ENCODE measurements at regions not wholly inside any gene's neighbourhood (a gene's known extent, or its start where the extent isn't known, plus 50 kb on each side); places are given as distances from the start of the nearest gene placed in this dataset.

- Mint-ChIP-seq H3K4me3 (no peak overlapping the region), H3K36me3 (no peaks in the 10 kb centered on the region), H3K27ac (no peak overlapping the region), H3K27me3 (peaks cover 0 to 5% of the 10 kb centered on the region in 2 donors), H3K9me3 (no peaks in the 10 kb centered on the region), H3K4me1 (no peaks in the 10 kb centered on the region)
- Histone ChIP-seq H3K9me3 (no peaks in the 10 kb centered on the region), H3K36me3 (ENCODE audit: control insufficient read depth in 2 of 2, extremely low read depth in 1 of 2, insufficient read depth in 1 of 2, low read length in 1 of 2) (no peaks in the 10 kb centered on the region), H3K27me3 (replicated peaks in 1 of 2; ENCODE audit: control insufficient read depth in 2 of 2, extremely low read depth in 1 of 2, insufficient read depth in 2 of 2, low read length in 1 of 2) (no peaks in the 10 kb centered on the region), H3K27ac (ENCODE audit: low read length) (no peak overlapping the region), H3K4me1 (ENCODE audit: control insufficient read depth in 1 of 2, extremely low read depth in 1 of 2, insufficient read depth in 2 of 2, low read length in 2 of 2) (no peaks in the 10 kb centered on the region), H3K4me3 (ENCODE audit: control insufficient read depth in 1 of 2, extremely low read depth in 1 of 2, low read length in 1 of 2) (no peak overlapping the region)
- no peak for ATAC-seq (replicated peaks in 1 of 4)
- DNase-seq = no peak
- WGBS (ENCODE audit: insufficient coverage) = 100% methylated on average over 2 of the region's 2 CpGs
- ChIA-PET POLR2A (no interaction called here), CTCF (interaction anchor here in 1 of 2 donors (0.6 kb wide), 1 partner anchor 71 kb away, joined by 3 read pairs; no protein-coding TSS in a partner anchor)
These were observed 66.7 kb upstream of the NOCT start for GRCh38 chr4:138948918-138949317.

GRCh38 chr4:138946306-138946705 is 69.3 kb upstream of the NOCT start:
- no peaks in the 10 kb centered on the region for H3K4me1 Mint-ChIP-seq
- H3K27ac Mint-ChIP-seq = no peak overlapping the region
- Histone ChIP-seq H3K27ac (ENCODE audit: low read length) (no peak overlapping the region), H3K9me3 (no peaks in the 10 kb centered on the region), H3K4me3 (ENCODE audit: control insufficient read depth in 1 of 2, extremely low read depth in 1 of 2, low read length in 1 of 2) (no peak overlapping the region), H3K4me1 (ENCODE audit: control insufficient read depth in 1 of 2, extremely low read depth in 1 of 2, insufficient read depth in 2 of 2, low read length in 2 of 2) (no peaks in the 10 kb centered on the region), H3K27me3 (replicated peaks in 1 of 2; ENCODE audit: control insufficient read depth in 2 of 2, extremely low read depth in 1 of 2, insufficient read depth in 2 of 2, low read length in 1 of 2) (no peaks in the 10 kb centered on the region), H3K36me3 (ENCODE audit: control insufficient read depth in 2 of 2, extremely low read depth in 1 of 2, insufficient read depth in 1 of 2, low read length in 1 of 2) (no peaks in the 10 kb centered on the region)
- WGBS (ENCODE audit: insufficient coverage) = no CpG with 5 or more reads among the region's 1 CpG
- CTCF ChIA-PET = interaction anchor here in 1 of 2 donors (0.5 kb wide), 1 partner anchor 11 kb away, joined by 3 read pairs; no protein-coding TSS in a partner anchor
- ATAC-seq (replicated peaks in 1 of 4) (no peak), DNase-seq (no peak)
- no peaks in the 10 kb centered on the region for H3K9me3 Mint-ChIP-seq
- no peak overlapping the region for H3K4me3 Mint-ChIP-seq
- no peaks in the 10 kb centered on the region for H3K36me3 Mint-ChIP-seq
- POLR2A ChIA-PET = no interaction called here
- peaks cover 0 to 1% of the 10 kb centered on the region in 2 donors for H3K27me3 Mint-ChIP-seq

DNA sequence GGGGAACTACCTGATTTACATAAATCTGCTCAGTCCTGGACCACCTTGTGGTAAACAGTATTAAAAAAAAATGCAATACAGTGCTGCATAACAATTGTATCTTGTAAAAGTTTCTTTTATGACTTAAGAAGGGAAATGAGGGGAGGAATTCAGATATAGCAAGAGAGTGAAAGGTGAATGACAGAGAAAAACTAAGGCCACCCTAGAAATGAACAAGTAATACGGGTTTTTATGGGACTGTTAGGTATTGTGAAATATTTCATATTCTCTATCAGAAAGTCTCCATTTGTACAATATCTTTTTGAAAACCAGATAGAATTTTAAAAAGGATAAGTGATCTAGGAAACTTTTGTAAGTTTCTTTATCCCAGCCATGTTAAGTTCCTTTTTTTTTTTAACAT is 69.7 kb upstream of the NOCT start:
- H3K27me3 Mint-ChIP-seq = peaks cover 0 to 1% of the 10 kb centered on the region in 2 donors
- Histone ChIP-seq H3K36me3 (ENCODE audit: control insufficient read depth in 2 of 2, extremely low read depth in 1 of 2, insufficient read depth in 1 of 2, low read length in 1 of 2) (no peaks in the 10 kb centered on the region), H3K27ac (ENCODE audit: low read length) (no peak overlapping the region), H3K4me1 (ENCODE audit: control insufficient read depth in 1 of 2, extremely low read depth in 1 of 2, insufficient read depth in 2 of 2, low read length in 2 of 2) (no peaks in the 10 kb centered on the region), H3K27me3 (replicated peaks in 1 of 2; ENCODE audit: control insufficient read depth in 2 of 2, extremely low read depth in 1 of 2, insufficient read depth in 2 of 2, low read length in 1 of 2) (no peaks in the 10 kb centered on the region), H3K4me3 (ENCODE audit: control insufficient read depth in 1 of 2, extremely low read depth in 1 of 2, low read length in 1 of 2) (no peak overlapping the region), H3K9me3 (no peaks in the 10 kb centered on the region)
- ATAC-seq (replicated peaks in 1 of 4) (no peak), DNase-seq (no peak)
- no CpG with 5 or more reads among the region's 1 CpG for WGBS (ENCODE audit: insufficient coverage)
- H3K36me3 Mint-ChIP-seq = no peaks in the 10 kb centered on the region
- H3K27ac Mint-ChIP-seq = no peak overlapping the region
- H3K4me1 Mint-ChIP-seq = no peaks in the 10 kb centered on the region
- no peaks in the 10 kb centered on the region for H3K9me3 Mint-ChIP-seq
- POLR2A ChIA-PET = no interaction called here
- CTCF ChIA-PET = no interaction called here
- H3K4me3 Mint-ChIP-seq = no peak overlapping the region

DNA sequence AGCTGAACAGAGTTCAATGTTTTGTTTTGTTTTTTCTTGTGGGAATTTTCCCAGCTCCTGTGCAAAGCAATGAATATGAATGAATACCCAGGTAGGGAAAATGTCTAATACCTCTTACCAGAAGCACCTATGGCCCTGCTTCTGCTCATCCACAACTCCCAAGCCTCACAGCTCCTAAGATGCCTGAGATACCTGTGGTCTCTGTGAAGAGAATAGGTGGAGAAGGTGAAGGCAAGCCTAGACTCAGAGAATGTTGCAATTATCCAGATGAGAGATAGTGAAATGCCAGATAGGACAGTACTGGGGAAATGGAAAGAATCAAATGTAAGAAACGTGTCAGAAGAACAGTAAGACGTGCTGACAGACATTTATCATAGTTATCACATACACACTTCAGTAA is 70.2 kb upstream of the NOCT start:
- Histone ChIP-seq H3K27ac (ENCODE audit: low read length) (no peak overlapping the region), H3K36me3 (ENCODE audit: control insufficient read depth in 2 of 2, extremely low read depth in 1 of 2, insufficient read depth in 1 of 2, low read length in 1 of 2) (no peaks in the 10 kb centered on the region), H3K27me3 (replicated peaks in 1 of 2; ENCODE audit: control insufficient read depth in 2 of 2, extremely low read depth in 1 of 2, insufficient read depth in 2 of 2, low read length in 1 of 2) (no peaks in the 10 kb centered on the region), H3K4me1 (ENCODE audit: control insufficient read depth in 1 of 2, extremely low read depth in 1 of 2, insufficient read depth in 2 of 2, low read length in 2 of 2) (no peaks in the 10 kb centered on the region), H3K4me3 (ENCODE audit: control insufficient read depth in 1 of 2, extremely low read depth in 1 of 2, low read length in 1 of 2) (no peak overlapping the region), H3K9me3 (no peaks in the 10 kb centered on the region)
- H3K9me3 Mint-ChIP-seq = no peaks in the 10 kb centered on the region
- H3K4me1 Mint-ChIP-seq = no peaks in the 10 kb centered on the region
- no peak overlapping the region for H3K4me3 Mint-ChIP-seq
- WGBS (ENCODE audit: insufficient coverage) = no CpG with 5 or more reads among the region's 2 CpGs
- no peak for DNase-seq
- ChIA-PET CTCF (no interaction called here), POLR2A (no interaction called here)
- no peak for ATAC-seq (replicated peaks in 1 of 4)
- no peak overlapping the region for H3K27ac Mint-ChIP-seq
- H3K36me3 Mint-ChIP-seq = no peaks in the 10 kb centered on the region
- peaks cover 0 to 1% of the 10 kb centered on the region in 2 donors for H3K27me3 Mint-ChIP-seq

DNA sequence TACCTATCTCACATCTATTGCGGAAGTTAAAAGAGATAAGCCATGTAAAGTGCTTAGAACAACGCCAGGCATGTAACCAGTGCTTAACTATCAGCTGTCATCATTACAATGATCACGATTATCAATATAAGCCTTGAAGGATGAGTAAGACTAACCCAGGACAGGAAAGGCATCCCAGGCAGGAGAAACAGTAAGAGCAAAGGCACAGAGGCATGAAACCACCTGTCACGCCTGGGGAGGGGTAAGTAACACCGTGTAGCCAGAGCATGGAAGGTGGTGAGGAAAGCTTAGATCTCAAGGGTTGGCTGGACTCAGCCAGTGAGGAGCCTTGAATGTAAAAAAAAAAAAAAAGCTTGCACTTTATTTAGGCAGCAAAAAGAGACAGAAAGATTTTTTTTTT is 71.7 kb upstream of the NOCT start:
- H3K27ac ChIP-seq (ENCODE audit: low read length) = no peak overlapping the region
- no peaks in the 10 kb centered on the region for H3K9me3 Mint-ChIP-seq
- POLR2A ChIA-PET = no interaction called here
- no peaks in the 10 kb centered on the region for H3K9me3 ChIP-seq
- H3K27me3 ChIP-seq (replicated peaks in 1 of 2; ENCODE audit: control insufficient read depth in 2 of 2, extremely low read depth in 1 of 2, insufficient read depth in 2 of 2, low read length in 1 of 2) = no peaks in the 10 kb centered on the region
- CTCF ChIA-PET = no interaction called here
- WGBS (ENCODE audit: insufficient coverage) = 100% methylated on average over 1 of the region's 5 CpGs
- no peaks in the 10 kb centered on the region for H3K36me3 ChIP-seq (ENCODE audit: control insufficient read depth in 2 of 2, extremely low read depth in 1 of 2, insufficient read depth in 1 of 2, low read length in 1 of 2)
- no peaks in the 10 kb centered on the region for H3K27me3 Mint-ChIP-seq
- no peaks in the 10 kb centered on the region for H3K36me3 Mint-ChIP-seq
- no peak overlapping the region for H3K4me3 Mint-ChIP-seq
- no peaks in the 10 kb centered on the region for H3K4me1 ChIP-seq (ENCODE audit: control insufficient read depth in 1 of 2, extremely low read depth in 1 of 2, insufficient read depth in 2 of 2, low read length in 2 of 2)
- DNase-seq = no peak
- no peaks in the 10 kb centered on the region for H3K4me1 Mint-ChIP-seq
- H3K4me3 ChIP-seq (ENCODE audit: control insufficient read depth in 1 of 2, extremely low read depth in 1 of 2, low read length in 1 of 2) = no peak overlapping the region
- ATAC-seq (replicated peaks in 1 of 4) = no peak
- H3K27ac Mint-ChIP-seq = no peak overlapping the region

- Mint-ChIP-seq H3K9me3 (no peaks in the 10 kb centered on the region), H3K36me3 (no peaks in the 10 kb centered on the region), H3K4me3 (no peak overlapping the region), H3K27ac (no peak overlapping the region), H3K4me1 (peaks cover 0 to 2% (median 0%) of the 10 kb centered on the region in 3 donors), H3K27me3 (no peaks in the 10 kb centered on the region)
- CTCF ChIA-PET = no interaction called here
- no peaks in the 10 kb centered on the region for H3K9me3 ChIP-seq
- WGBS (ENCODE audit: insufficient coverage) = no CpG with 5 or more reads among the region's 1 CpG
- no peak overlapping the region for H3K27ac ChIP-seq (ENCODE audit: low read length)
- DNase-seq (no peak), ATAC-seq (replicated peaks in 1 of 4) (no peak)
- no peaks in the 10 kb centered on the region for H3K36me3 ChIP-seq (ENCODE audit: control insufficient read depth in 2 of 2, extremely low read depth in 1 of 2, insufficient read depth in 1 of 2, low read length in 1 of 2)
- POLR2A ChIA-PET = no interaction called here
- H3K4me3 ChIP-seq (ENCODE audit: control insufficient read depth in 1 of 2, extremely low read depth in 1 of 2, low read length in 1 of 2) = no peak overlapping the region
- H3K4me1 ChIP-seq (ENCODE audit: control insufficient read depth in 1 of 2, extremely low read depth in 1 of 2, insufficient read depth in 2 of 2, low read length in 2 of 2) = no peaks in the 10 kb centered on the region
- no peaks in the 10 kb centered on the region for H3K27me3 ChIP-seq (replicated peaks in 1 of 2; ENCODE audit: control insufficient read depth in 2 of 2, extremely low read depth in 1 of 2, insufficient read depth in 2 of 2, low read length in 1 of 2)
These were observed 74.5 kb upstream of the NOCT start for GRCh38 chr4:138941037-138941436.

DNA sequence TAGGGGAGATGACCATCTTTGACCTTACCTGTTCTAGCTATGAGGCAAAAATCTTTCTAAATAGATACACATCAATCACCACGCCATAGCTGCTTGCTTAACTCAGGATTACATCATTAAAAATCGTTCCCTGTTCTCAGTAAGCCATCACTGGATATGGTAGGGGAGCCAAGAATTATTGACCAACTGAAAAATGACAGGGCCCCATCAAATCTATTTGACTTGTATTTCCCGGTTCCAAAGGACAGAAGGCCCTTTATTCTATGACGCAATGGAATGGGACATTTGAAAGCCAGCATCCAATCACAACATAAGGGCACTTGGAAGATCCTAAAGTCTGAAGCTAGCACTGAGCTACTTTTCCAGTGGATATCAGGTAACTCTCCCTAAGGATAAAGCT is 75.6 kb upstream of the NOCT start:
- WGBS (ENCODE audit: insufficient coverage) = 100% methylated on average over 1 of the region's 4 CpGs

More for the DNA sequence above, 75.6 kb upstream of the NOCT start:
- Mint-ChIP-seq H3K9me3 (no peaks in the 10 kb centered on the region), H3K4me1 (peaks cover 0 to 2% (median 0%) of the 10 kb centered on the region in 3 donors), H3K4me3 (no peak overlapping the region), H3K36me3 (no peaks in the 10 kb centered on the region), H3K27me3 (no peaks in the 10 kb centered on the region), H3K27ac (no peak overlapping the region)
- H3K4me1 ChIP-seq (ENCODE audit: control insufficient read depth in 1 of 2, extremely low read depth in 1 of 2, insufficient read depth in 2 of 2, low read length in 2 of 2) = no peaks in the 10 kb centered on the region
- no peaks in the 10 kb centered on the region for H3K9me3 ChIP-seq
- no peak overlapping the region for H3K4me3 ChIP-seq (ENCODE audit: control insufficient read depth in 1 of 2, extremely low read depth in 1 of 2, low read length in 1 of 2)
- DNase-seq (no peak), ATAC-seq (replicated peaks in 1 of 4) (no peak)
- no peak overlapping the region for H3K27ac ChIP-seq (ENCODE audit: low read length)
- CTCF ChIA-PET = no interaction called here
- POLR2A ChIA-PET = no interaction called here
- no peaks in the 10 kb centered on the region for H3K36me3 ChIP-seq (ENCODE audit: control insufficient read depth in 2 of 2, extremely low read depth in 1 of 2, insufficient read depth in 1 of 2, low read length in 1 of 2)
- no peaks in the 10 kb centered on the region for H3K27me3 ChIP-seq (replicated peaks in 1 of 2; ENCODE audit: control insufficient read depth in 2 of 2, extremely low read depth in 1 of 2, insufficient read depth in 2 of 2, low read length in 1 of 2)

All from T-cell (primary cell).